GM19395 (cell line): ENCODE measurements at regions not wholly inside any gene's neighbourhood (a gene's known extent, or its start where the extent isn't known, plus 50 kb on each side); places are given as distances from the start of the nearest gene placed in this dataset.
"Not testable (repeated sequence)": the region's sequence is repeated elsewhere in the genome, so short reads cannot be mapped to it uniquely, and the experiment has no call there.

Source experiments
- ATAC-seq: cut with Tn5 transposase; IDR thresholded peaks from one replicate; pipeline ENCODE4 v1.9.1; 2021; ENCODE audit warnings: mild to moderate bottlenecking, moderate library complexity; ENCODE audit not compliant: unreplicated experiment

GRCh38 chr10:2222631-2223030 is 485.3 kb upstream of the ADARB2 start:
- ATAC-seq, result no peak

GRCh38 chr10:2214805-2215204 is 477.5 kb upstream of the ADARB2 start:
- no peak for ATAC-seq

- ATAC-seq, result no peak
Measured at GRCh38 chr10:2214092-2214491, 476.8 kb upstream of the ADARB2 start.

- no peak for ATAC-seq
Measured at GRCh38 chr10:2212244-2212834, 475.0 kb upstream of the ADARB2 start.

- no peak for ATAC-seq
Measured at GRCh38 chr10:2210088-2210487, 472.8 kb upstream of the ADARB2 start.

GRCh38 chr10:2208106-2208505 is 470.8 kb upstream of the ADARB2 start:
- no peak for ATAC-seq

GRCh38 chr10:2207246-2207922 is 470.1 kb upstream of the ADARB2 start:
- no peak for ATAC-seq

GRCh38 chr10:2205406-2205805 is 468.1 kb upstream of the ADARB2 start:
- ATAC-seq, result no peak

- ATAC-seq, result no peak
Measured at GRCh38 chr10:2202401-2202800, 465.1 kb upstream of the ADARB2 start.

GRCh38 chr10:2201534-2202099 is 464.3 kb upstream of the ADARB2 start:
- ATAC-seq, result no peak

GRCh38 chr10:2197663-2198062 is 460.3 kb upstream of the ADARB2 start:
- ATAC-seq, result no peak

- no peak for ATAC-seq
Measured at GRCh38 chr10:2196272-2196671, 458.9 kb upstream of the ADARB2 start.

GRCh38 chr10:2189356-2189755 is 452.0 kb upstream of the ADARB2 start:
- ATAC-seq, result not testable (repeated sequence)

GRCh38 chr10:2188371-2188770 is 451.0 kb upstream of the ADARB2 start:
- ATAC-seq, result no peak

GRCh38 chr10:2173327-2173726 is 436.0 kb upstream of the ADARB2 start:
- ATAC-seq, result no peak

GRCh38 chr10:2165771-2166460 is 428.6 kb upstream of the ADARB2 start:
- no peak for ATAC-seq

GRCh38 chr10:2150288-2150687 is 413.0 kb upstream of the ADARB2 start:
- no peak for ATAC-seq

GRCh38 chr10:2145926-2146478 is 408.7 kb upstream of the ADARB2 start:
- ATAC-seq, result no peak

GRCh38 chr10:2145491-2145890 is 408.2 kb upstream of the ADARB2 start:
- no peak for ATAC-seq

- no peak for ATAC-seq
Measured at GRCh38 chr10:2144584-2144983, 407.3 kb upstream of the ADARB2 start.

GRCh38 chr10:2143213-2143835 is 406.0 kb upstream of the ADARB2 start:
- no peak for ATAC-seq
